Epithelial cell of esophagus (primary cell): ENCODE measurements at regions not wholly inside any gene's neighbourhood (a gene's known extent, or its start where the extent isn't known, plus 50 kb on each side); places are given as distances from the start of the nearest gene placed in this dataset.

Experiments used
- DNase-seq: peaks from one replicate; pipeline ENCODE4 v3.0.0; 2010; ENCODE audit warnings: low read depth
- H3K4me3 ChIP-seq: 2 replicates; pipeline ENCODE4 v1.5.1; 2011; ENCODE audit warnings: mild to moderate bottlenecking, low read length, control low read depth
- TF ChIP-seq, protein P1 (sequence below): IDR thresholded peaks from 2 replicates; pipeline ENCODE4 v1.5.1; 2011; ENCODE audit warnings: low read depth, mild to moderate bottlenecking, low read length, control low read depth, inconsistent platforms; ENCODE audit not compliant: insufficient read depth; ENCODE audit errors: missing control alignments

DNA sequence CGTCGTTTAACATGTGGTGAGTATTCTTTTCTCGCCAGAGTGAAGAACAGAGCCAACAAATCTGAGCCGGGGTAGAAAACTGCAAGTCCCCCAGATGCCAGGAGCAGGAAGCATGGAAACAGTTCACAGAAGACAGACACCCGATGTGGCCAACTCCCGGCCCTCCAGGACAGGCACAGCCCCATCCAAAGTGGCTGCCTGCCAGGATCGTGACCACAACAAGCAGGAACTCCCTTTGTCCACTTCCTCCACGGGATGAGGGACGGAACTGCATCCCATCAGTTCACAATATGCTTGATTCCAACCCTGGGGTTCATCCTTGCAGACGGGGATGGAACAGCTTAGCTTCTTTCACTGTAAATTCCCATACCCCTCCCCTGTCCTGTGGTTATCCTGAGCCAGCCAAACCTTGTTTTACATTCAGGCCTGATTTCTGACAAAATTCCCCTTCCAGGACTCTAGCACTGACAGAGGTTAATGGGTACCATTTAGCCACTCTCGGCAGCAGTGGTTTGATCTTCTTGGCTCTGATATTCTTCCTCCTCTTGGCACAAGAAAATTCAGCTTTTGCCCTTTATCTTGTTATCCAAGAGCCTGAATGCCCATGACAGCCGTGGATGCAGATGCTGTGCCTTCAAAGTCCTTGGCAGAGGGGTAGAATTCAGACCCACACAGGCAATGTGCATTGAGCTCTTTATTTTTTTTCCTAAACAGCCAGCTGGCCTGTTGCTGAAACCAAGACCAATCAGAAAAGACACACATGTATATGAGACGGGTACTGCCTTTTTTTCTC is 105.5 kb upstream of the FAM204A start:
- DNase-seq: peak; percentile 26
- no peak overlapping the region for H3K4me3 ChIP-seq
- TF ChIP-seq, protein P1, sequence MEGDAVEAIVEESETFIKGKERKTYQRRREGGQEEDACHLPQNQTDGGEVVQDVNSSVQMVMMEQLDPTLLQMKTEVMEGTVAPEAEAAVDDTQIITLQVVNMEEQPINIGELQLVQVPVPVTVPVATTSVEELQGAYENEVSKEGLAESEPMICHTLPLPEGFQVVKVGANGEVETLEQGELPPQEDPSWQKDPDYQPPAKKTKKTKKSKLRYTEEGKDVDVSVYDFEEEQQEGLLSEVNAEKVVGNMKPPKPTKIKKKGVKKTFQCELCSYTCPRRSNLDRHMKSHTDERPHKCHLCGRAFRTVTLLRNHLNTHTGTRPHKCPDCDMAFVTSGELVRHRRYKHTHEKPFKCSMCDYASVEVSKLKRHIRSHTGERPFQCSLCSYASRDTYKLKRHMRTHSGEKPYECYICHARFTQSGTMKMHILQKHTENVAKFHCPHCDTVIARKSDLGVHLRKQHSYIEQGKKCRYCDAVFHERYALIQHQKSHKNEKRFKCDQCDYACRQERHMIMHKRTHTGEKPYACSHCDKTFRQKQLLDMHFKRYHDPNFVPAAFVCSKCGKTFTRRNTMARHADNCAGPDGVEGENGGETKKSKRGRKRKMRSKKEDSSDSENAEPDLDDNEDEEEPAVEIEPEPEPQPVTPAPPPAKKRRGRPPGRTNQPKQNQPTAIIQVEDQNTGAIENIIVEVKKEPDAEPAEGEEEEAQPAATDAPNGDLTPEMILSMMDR: no peak

DNA sequence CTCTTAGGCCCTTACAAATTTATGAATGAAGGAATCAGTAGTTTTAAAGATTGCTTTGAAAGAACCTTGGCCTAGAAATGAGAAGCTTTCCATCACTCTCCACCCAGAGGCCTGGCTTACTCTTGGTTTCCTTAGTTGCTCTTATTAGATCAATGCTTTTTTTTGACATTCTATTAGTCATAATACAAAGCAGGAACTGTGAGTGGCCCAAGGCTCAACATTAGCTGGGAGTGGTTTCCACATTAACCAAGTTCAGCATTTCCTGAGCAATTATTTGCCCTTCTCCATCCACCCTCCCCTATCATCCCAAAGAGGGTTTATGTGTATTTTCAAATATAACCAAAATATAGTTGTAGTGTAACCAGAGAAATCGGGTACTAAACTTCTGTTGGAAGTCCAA is 103.4 kb upstream of the FAM204A start:
- peak; percentile 52 for DNase-seq
- TF ChIP-seq, protein P1: no peak
- H3K4me3 ChIP-seq: no peak overlapping the region

DNA sequence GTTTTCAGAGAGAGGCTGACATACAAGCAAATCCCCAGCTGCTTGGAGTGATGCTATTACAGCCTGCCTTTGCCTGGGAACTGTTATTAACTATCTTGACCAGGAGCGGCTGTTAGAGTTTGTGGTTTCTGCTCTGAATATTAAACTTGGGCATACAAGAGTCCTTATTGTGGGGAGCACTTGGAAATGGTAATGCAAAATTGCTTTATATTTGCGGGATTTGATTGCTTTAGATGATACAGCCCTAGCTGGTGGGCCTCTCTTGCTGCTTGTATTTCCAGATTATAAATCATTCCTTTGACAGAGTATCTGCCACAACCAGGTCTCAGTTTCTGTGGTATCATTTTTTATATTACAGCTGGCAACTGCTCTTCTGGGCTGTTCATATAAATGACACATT is 101.9 kb upstream of the FAM204A start:
- TF ChIP-seq, protein P1: no peak
- no peak for DNase-seq

DNA sequence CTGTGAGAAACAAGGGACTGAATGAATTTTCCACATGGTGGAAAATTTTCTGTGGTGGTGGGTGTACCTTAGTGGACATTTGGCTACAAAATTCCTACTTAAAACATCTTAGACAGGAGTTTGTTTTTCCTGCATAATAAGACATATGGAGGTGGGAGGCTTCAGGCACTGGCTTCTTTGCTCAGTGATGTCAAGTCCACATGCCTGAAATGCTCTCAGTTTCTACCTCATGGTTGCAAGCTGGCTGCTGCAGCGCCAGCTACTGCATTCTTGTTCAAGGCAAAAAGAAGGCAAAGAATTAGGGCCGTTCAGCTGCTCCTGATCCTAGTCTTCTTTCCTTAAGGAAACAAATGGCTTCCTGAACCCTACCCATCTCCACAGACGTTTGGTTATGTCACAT is 99.9 kb upstream of the FAM204A start:
- no peak overlapping the region for H3K4me3 ChIP-seq
- TF ChIP-seq, protein P1: no peak
- no peak for DNase-seq

More for the DNA sequence above, 101.9 kb upstream of the FAM204A start:
- H3K4me3 ChIP-seq: no peak overlapping the region

DNA sequence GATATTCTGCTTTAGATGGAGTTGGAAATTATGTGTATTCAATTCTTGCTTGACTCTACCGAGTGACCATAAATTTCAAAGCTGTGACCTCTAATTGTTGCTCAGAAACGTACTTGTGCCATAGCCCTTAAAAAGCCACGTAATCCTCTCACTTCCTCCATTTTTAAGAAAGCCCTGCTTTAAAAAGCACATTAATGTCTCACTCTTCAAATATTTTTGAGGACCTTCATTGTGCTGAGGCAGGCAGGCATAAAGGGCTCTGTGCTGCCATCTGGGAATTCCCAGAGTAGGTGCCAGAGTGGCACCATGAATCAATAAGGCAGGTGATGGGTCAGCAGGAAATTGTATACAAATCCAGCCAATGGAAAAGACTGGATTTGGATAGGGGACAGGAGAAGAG is 97.7 kb upstream of the FAM204A start:
- TF ChIP-seq, protein P1: no peak
- H3K4me3 ChIP-seq: no peak overlapping the region
- no peak for DNase-seq

GRCh38 chr10:118436742-118437141 is 94.6 kb upstream of the FAM204A start:
- no peak for DNase-seq
- H3K4me3 ChIP-seq: no peak overlapping the region
- TF ChIP-seq, protein P1: no peak

DNA sequence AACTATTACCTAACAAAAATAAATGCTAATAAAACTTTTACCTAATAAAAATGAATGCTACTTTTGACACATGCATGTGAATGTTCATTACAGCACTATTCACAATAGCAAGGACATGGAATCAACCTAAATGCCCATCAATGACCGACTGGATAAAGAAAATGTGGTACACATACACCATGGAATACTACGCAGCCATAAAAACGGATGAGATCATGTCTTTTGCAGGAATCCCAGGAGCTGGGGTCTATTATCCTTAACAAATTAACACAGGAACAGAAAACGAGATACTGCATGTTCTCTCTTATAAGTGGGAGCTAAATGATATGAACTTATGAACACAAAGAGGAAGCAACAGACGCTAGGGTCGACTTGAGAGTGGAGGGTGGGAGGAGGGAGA is 88.1 kb upstream of the FAM204A start:
- no peak for DNase-seq
- H3K4me3 ChIP-seq: no peak overlapping the region

More for the DNA sequence above, 88.1 kb upstream of the FAM204A start:
- TF ChIP-seq, protein P1: no peak
